HEK293 (cell line): ENCODE measurements at regions not wholly inside any gene's neighbourhood (a gene's known extent, or its start where the extent isn't known, plus 50 kb on each side); places are given as distances from the start of the nearest gene placed in this dataset.

Experiments
- CTCF ChIA-PET: fragments of 350-600 bp; formaldehyde crosslinking; extraction: SDS; loops from one replicate; lab custom pipeline; 2021; ENCODE audit warnings: antibody characterized with exemption; lab: Yijun Ruan, JAX
- POLR2A ChIA-PET: fragments of 300-600 bp; formaldehyde crosslinking; extraction: SDS; loops from one replicate; lab custom pipeline; 2020; ENCODE audit warnings: antibody characterized with exemption, inconsistent platforms; lab: Yijun Ruan, JAX
- H3K27ac ChIP-seq: fragments of 200-500 bp; sonication (Bioruptor generic); 2 replicates; pipeline ENCODE4 v1.5.1; 2014; ENCODE audit warnings: low read depth, low read length, control low read depth, inconsistent platforms; ENCODE audit errors: extremely low read depth
- H3K36me3 ChIP-seq, 2 experiments: fragments of 200-500 bp in 1 of 2; sonication (Bioruptor generic) in 1 of 2; 1 replicate in 1 of 2; 2 replicates in 1 of 2; pipeline ENCODE4 v1.5.1; 2014 to 2017; ENCODE audit warnings: inconsistent platforms in 2 of 2, low read length in 2 of 2; ENCODE audit not compliant: control insufficient read depth in 2 of 2, insufficient read depth in 1 of 2
- H3K4me1 ChIP-seq: fragments of 200-500 bp; sonication (Bioruptor generic); 2 replicates; pipeline ENCODE4 v1.5.1; 2014; ENCODE audit warnings: mild to moderate bottlenecking, low read length, inconsistent platforms; ENCODE audit not compliant: control insufficient read depth, insufficient read depth
- H3K4me3 ChIP-seq: 2 replicates; pipeline ENCODE4 v1.5.1; 2011; ENCODE audit warnings: low read depth, mild to moderate bottlenecking, control low read depth, low read length, moderate library complexity
- H3K9me3 ChIP-seq: fragments of 200-500 bp; sonication (Bioruptor generic); 2 replicates; pipeline ENCODE4 v1.5.1; 2014; ENCODE audit warnings: low read depth, low read length, inconsistent platforms; ENCODE audit not compliant: control insufficient read depth, insufficient read depth
- HOXD13 ChIP-seq: sonication (generic); formaldehyde crosslinking; IDR thresholded peaks from 2 replicates; pipeline ENCODE4 v1.8.0; 2022; ENCODE audit warnings: missing genetic modification reagents, borderline replicate concordance
- INSM2 ChIP-seq: fragments of 450-650 bp; formaldehyde crosslinking; IDR thresholded peaks from 2 replicates; pipeline ENCODE4 v1.5.1; 2016; ENCODE audit warnings: missing biosample characterization, missing genetic modification characterization
- KLF7 ChIP-seq: fragments of 450-650 bp; formaldehyde crosslinking; IDR thresholded peaks from 2 replicates; pipeline ENCODE4 v1.5.1; 2016; ENCODE audit warnings: missing biosample characterization, missing genetic modification characterization, borderline replicate concordance
- KLF9 ChIP-seq: fragments of 450-650 bp; formaldehyde crosslinking; IDR thresholded peaks from 2 replicates; pipeline ENCODE4 v1.5.1; 2016; ENCODE audit warnings: missing biosample characterization, missing genetic modification characterization, low read depth
- MZF1 ChIP-seq: fragments of 450-650 bp; formaldehyde crosslinking; IDR thresholded peaks from 2 replicates; pipeline ENCODE4 v1.5.1; 2017; ENCODE audit warnings: missing biosample characterization, missing genetic modification characterization, borderline replicate concordance
- PRDM1 ChIP-seq: fragments of 450-650 bp; formaldehyde crosslinking; IDR thresholded peaks from 2 replicates; pipeline ENCODE4; 2016; ENCODE audit warnings: missing biosample characterization, missing genetic modification characterization
- SP3 ChIP-seq: fragments of 450-650 bp; formaldehyde crosslinking; IDR thresholded peaks from 2 replicates; pipeline ENCODE4 v1.5.1; 2016; ENCODE audit warnings: missing biosample characterization, missing genetic modification characterization
- TSHZ1 ChIP-seq: fragments of 450-650 bp; formaldehyde crosslinking; IDR thresholded peaks from 2 replicates; pipeline ENCODE4 v1.5.1; 2016; ENCODE audit warnings: missing biosample characterization, missing genetic modification characterization, borderline replicate concordance
- ZBTB26 ChIP-seq: fragments of 450-650 bp; formaldehyde crosslinking; optimal IDR thresholded peaks from 2 replicates; pipeline ENCODE3; 2016; ENCODE audit warnings: missing biosample characterization, mild to moderate bottlenecking, missing genetic modification characterization
- ZBTB7A ChIP-seq: fragments of 450-650 bp; formaldehyde crosslinking; IDR thresholded peaks from 2 replicates; pipeline ENCODE4 v1.5.1; 2016; ENCODE audit warnings: low read depth, missing biosample characterization, missing genetic modification characterization
- ZEB2 ChIP-seq: fragments of 450-650 bp; formaldehyde crosslinking; IDR thresholded peaks from 2 replicates; pipeline ENCODE4 v1.5.1; 2016; ENCODE audit warnings: missing biosample characterization, missing genetic modification characterization
- ZIC2 ChIP-seq: fragments of 450-650 bp; formaldehyde crosslinking; IDR thresholded peaks from 2 replicates; pipeline ENCODE4 v1.5.1; 2016; ENCODE audit warnings: missing biosample characterization, missing genetic modification characterization
- ZNF114 ChIP-seq: fragments of 450-650 bp; formaldehyde crosslinking; IDR thresholded peaks from 2 replicates; pipeline ENCODE4 v1.5.0; 2017; ENCODE audit warnings: missing biosample characterization, missing genetic modification characterization
- ZNF157 ChIP-seq: fragments of 450-650 bp; formaldehyde crosslinking; IDR thresholded peaks from 2 replicates; pipeline ENCODE4 v1.5.1; 2016; ENCODE audit warnings: missing biosample characterization, missing genetic modification characterization
- ZNF16 ChIP-seq: fragments of 450-650 bp; formaldehyde crosslinking; IDR thresholded peaks from 2 replicates; pipeline ENCODE4 v1.5.1; 2016; ENCODE audit warnings: low read depth, missing biosample characterization, missing genetic modification characterization
- ZNF169 ChIP-seq: fragments of 450-650 bp; formaldehyde crosslinking; IDR thresholded peaks from 2 replicates; pipeline ENCODE4 v1.5.1; 2016; ENCODE audit warnings: missing biosample characterization, missing genetic modification characterization
- ZNF184 ChIP-seq: fragments of 450-650 bp; IDR thresholded peaks from 2 replicates; pipeline ENCODE4 v1.5.1; 2018; ENCODE audit warnings: missing biosample characterization, mild to moderate bottlenecking, missing genetic modification characterization
- ZNF274 ChIP-seq, 2 experiments: fragments of 200-500 bp in 1 of 2; fragments of 450-650 bp in 1 of 2; sonication (Bioruptor generic) in 1 of 2; formaldehyde crosslinking in 1 of 2; IDR thresholded peaks; 2 replicates each; pipeline versions ENCODE4 v1.5.1 to v1.6.1; 2014 to 2016; ENCODE audit warnings: borderline replicate concordance in 1 of 2, inconsistent platforms in 1 of 2, low read length in 1 of 2, missing biosample characterization in 1 of 2, missing genetic modification characterization in 1 of 2
- ZNF341 ChIP-seq: fragments of 450-650 bp; formaldehyde crosslinking; IDR thresholded peaks from 2 replicates; pipeline ENCODE4; 2016; ENCODE audit warnings: low read depth, missing biosample characterization, missing genetic modification characterization
- ZNF488 ChIP-seq: fragments of 450-650 bp; formaldehyde crosslinking; IDR thresholded peaks from 2 replicates; pipeline ENCODE4 v1.5.1; 2016; ENCODE audit warnings: missing biosample characterization, missing genetic modification characterization
- ZNF529 ChIP-seq: fragments of 450-650 bp; formaldehyde crosslinking; IDR thresholded peaks from 2 replicates; pipeline ENCODE4 v1.5.1; 2017; ENCODE audit warnings: missing genetic modification characterization, missing biosample characterization; ENCODE audit not compliant: insufficient replicate concordance
- ZNF621 ChIP-seq: fragments of 450-650 bp; formaldehyde crosslinking; IDR thresholded peaks from 2 replicates; pipeline ENCODE4 v1.5.1; 2017; ENCODE audit warnings: missing biosample characterization, missing genetic modification characterization
- ZNF664 ChIP-seq: fragments of 450-650 bp; formaldehyde crosslinking; IDR thresholded peaks from 2 replicates; pipeline ENCODE4 v1.5.1; 2016; ENCODE audit warnings: missing biosample characterization, missing genetic modification characterization

- TF ChIP-seq TSHZ1 (tag by site-specific recombination): no peak
- TF ChIP-seq ZNF621: no peak
- TF ChIP-seq ZNF114 (tag by site-specific recombination): no peak
- TF ChIP-seq ZIC2 (tag by site-specific recombination): no peak
- TF ChIP-seq ZNF274 (IDR thresholded peaks at IDR 0.05; ENCODE audit: low read length): no peak
- no peak for TF ChIP-seq ZNF274 (tag by site-specific recombination; IDR thresholded peaks at IDR 0.05; ENCODE audit: borderline replicate concordance)
- TF ChIP-seq ZBTB26 (tag by site-specific recombination): no peak
- TF ChIP-seq INSM2: no peak
- TF ChIP-seq HOXD13: no peak
- no peak for TF ChIP-seq ZEB2
- TF ChIP-seq, all 188 proteins: peak for 0
Measured at GRCh38 chr1:101653482-101653946, 343.2 kb downstream of the OLFM3 start (continued).

- no peaks in the 10 kb centered on the region for H3K36me3 ChIP-seq
- no peak overlapping the region for H3K4me3 ChIP-seq
- POLR2A ChIA-PET: no interaction called here
- TF ChIP-seq TSHZ1 (tag by site-specific recombination): no peak
- no peak for TF ChIP-seq ZNF157
- TF ChIP-seq PRDM1 (tag by site-specific recombination): no peak
- no peak for TF ChIP-seq ZNF664 (tag by site-specific recombination)
- no peak for TF ChIP-seq ZNF529 (tag by site-specific recombination)
- no peak for TF ChIP-seq ZBTB7A (tag by site-specific recombination)
- no peak for TF ChIP-seq SP3
- TF ChIP-seq KLF7: no peak
- no peak for TF ChIP-seq ZNF184
- TF ChIP-seq KLF9 (tag by site-specific recombination): no peak
- TF ChIP-seq ZNF169: no peak
- no peak for TF ChIP-seq ZNF488
- TF ChIP-seq ZNF16 (tag by site-specific recombination): no peak
- no peak for TF ChIP-seq ZNF341 (tag by site-specific recombination)
- no peak for TF ChIP-seq MZF1 (tag by site-specific recombination)
- TF ChIP-seq, all 188 proteins: peak for 0
- no peaks in the 10 kb centered on the region for H3K4me1 ChIP-seq
- H3K27ac ChIP-seq: no peak overlapping the region
- H3K9me3 ChIP-seq: no peaks in the 10 kb centered on the region
- CTCF ChIA-PET: no interaction called here
Measured at GRCh38 chr1:101664726-101665125, 332.0 kb downstream of the OLFM3 start.
